Activated gamma-delta T cell treated with anti-CD3 and anti-CD28 coated beads, Interleukin-2, amount 50 U/mL, for 16 hours (primary cell): ENCODE measurements at regions not wholly inside any gene's neighbourhood (a gene's known extent, or its start where the extent isn't known, plus 50 kb on each side); places are given as distances from the start of the nearest gene placed in this dataset.

ENCODE experiments used
- DNase-seq: peaks from one replicate; pipeline ENCODE4 v3.0.0-alpha.2; 2020; ENCODE audit warnings: low read depth

- no peak for DNase-seq
Observed at GRCh38 chr7:130931423-130931822, 197.4 kb upstream of the KLF14 start.

DNA sequence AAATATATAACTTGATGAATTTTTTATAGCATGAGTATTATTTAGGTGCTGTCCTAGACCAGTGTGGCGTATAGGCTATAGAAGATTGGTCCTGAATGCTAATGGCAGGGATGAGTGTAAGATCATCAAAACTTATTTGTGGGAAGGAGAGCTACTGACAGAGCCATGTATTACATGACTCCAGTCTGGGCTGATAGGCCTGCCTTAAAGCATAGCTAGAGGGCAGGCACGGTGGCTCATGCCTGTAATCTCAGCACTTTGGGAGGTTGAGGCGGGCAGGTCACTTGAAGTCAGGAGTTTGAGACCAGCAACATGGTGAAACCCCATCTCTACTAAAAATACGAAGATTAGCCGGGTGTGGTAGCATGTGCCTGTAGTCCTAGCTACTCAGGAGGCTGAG lies 198.1 kb upstream of the KLF14 start:
- DNase-seq = no peak

- no peak for DNase-seq
Observed at GRCh38 chr7:130932667-130933432, 198.8 kb upstream of the KLF14 start.

- no peak for DNase-seq
Observed at GRCh38 chr7:130933919-130934318, 199.9 kb upstream of the KLF14 start.

DNA sequence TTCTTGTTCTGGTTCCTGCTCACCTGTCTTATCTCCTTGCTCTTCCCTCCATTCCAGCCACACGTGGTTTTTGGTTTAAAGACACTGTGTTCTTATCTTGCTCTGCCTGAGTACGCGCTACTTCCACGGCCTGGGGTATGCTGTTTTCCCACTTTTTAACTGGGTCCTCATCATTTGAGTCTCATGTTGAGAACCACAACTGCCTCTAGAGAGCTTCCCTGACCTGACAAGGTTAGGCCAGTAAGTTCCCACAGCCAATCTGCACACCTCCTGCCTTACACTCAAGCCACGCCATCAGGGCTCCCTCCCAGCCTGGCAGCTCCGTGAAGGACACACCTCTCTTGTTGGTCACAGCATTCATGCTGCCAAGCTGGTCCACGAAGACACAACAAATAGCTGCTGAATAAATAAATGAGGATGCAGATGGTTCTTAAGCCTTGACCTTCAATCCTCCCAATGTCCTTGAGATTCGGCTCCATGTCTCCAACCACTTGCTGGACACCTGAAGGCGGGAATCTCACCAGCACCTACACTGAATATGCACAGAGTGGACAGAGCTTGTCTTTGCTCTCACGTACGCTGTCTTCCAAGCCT lies 201.7 kb upstream of the KLF14 start:
- DNase-seq = no peak

DNA sequence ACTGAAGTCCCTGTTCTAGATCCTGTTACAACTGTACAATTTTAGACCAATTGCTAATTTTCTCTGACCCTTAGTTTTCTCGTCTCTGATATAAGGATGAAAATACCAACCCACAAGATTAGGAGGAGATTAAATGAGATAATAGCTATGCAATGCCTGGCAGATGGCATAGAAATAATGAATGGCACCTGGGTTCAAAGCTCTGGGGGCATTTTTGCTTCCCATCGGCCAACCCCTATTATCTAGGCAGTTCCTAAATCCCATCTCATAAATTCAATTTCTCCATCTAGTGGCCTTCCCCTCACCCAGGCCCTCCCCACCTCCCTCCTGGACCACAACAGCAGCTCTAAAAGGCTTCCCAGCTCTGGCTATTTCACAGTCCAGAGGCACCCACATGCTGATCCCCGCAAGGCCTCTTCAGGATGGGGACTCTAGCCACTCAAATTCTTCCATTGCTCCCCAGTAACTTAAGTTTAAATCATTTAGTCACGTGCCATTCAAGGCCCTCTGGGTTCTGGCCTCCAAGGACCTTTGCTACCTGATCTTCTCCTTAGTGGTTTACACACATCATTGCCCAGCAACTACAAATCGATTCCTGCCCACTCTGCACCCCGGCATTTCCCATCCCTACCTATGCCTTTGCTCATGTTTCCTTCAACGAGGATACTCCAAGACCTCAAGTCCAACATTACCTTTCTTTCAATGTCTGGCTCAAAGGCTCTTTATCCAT lies 202.4 kb upstream of the KLF14 start:
- DNase-seq = no peak

GRCh38 chr7:130937016-130937415 lies 203.0 kb upstream of the KLF14 start:
- DNase-seq = no peak

- no peak for DNase-seq
Observed at GRCh38 chr7:130937830-130938229, 203.8 kb upstream of the KLF14 start.

- no peak for DNase-seq
Observed at GRCh38 chr7:130938661-130939060, 204.7 kb upstream of the KLF14 start.

DNA sequence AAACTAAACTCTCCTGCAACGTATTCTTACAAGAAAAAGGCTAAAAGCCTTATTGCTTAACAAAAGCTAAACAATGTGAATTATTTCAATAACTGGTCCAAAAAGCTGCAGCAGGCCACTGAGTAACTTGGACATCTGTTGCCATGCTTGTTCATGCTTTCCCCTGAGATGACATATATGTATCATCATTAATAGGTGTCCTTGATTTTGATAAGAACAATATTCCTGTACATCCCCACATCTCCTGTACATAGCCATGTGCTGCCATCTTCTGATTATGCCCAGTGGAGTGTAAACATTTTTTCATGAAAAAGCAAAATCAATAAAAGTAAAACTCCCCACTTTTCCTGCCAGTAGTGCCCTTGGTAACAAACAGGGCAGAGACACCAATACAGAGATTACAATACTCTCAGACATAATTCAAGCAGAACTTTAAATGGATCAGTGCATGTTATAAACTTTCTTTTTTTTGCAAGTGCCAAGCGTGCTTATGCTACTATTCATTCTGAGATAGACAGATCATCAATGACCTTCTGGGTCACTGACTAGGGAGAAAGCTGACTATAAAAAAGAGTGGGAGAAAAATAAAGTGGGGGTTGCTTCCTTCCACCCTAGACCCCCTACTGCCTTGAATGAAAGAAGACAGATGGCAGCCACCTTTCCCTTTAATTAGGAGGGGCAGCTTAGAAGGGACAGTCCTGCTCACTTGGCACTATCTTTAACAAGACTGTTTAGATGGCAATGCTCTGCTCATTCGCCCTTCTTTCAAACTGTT lies 205.5 kb upstream of the KLF14 start:
- no peak for DNase-seq

DNA sequence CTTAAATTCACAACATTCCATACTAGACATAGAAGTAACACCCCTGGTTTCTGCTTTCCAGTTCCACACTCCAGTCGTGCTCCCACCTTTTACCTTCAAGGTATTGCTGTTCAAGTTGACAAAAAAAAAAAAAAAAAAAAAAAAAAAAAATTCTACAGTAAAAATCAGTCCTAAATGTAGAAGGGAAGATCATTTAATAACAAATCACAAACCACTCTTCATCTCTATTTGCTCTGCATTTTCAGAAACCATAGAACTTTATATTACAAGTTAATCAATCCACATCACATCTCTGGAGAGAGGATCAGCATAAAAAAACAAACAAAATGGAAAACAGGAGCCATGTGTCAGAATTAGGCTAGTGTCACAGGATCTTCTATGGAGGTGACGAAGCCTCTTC lies 206.3 kb upstream of the KLF14 start:
- DNase-seq = no peak

DNA sequence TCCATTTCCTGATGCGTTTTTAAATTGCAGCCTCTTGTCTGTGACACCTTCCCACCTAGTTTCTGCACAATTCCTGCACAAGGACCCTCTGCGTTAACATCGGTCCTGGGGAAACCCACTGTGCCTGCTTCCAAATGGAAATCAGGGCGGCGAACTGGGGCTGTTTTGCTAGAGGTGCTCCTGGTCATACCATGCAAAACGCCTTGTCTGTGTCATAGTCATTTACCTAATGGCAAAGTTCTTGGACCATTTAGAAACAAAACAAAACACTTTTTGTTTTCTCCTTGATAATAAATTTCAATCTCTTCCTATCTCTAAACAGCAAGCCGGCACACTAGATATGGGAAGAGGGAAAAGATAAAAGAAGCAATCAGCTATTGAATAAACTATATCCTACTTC lies 206.9 kb upstream of the KLF14 start:
- no peak for DNase-seq

DNA sequence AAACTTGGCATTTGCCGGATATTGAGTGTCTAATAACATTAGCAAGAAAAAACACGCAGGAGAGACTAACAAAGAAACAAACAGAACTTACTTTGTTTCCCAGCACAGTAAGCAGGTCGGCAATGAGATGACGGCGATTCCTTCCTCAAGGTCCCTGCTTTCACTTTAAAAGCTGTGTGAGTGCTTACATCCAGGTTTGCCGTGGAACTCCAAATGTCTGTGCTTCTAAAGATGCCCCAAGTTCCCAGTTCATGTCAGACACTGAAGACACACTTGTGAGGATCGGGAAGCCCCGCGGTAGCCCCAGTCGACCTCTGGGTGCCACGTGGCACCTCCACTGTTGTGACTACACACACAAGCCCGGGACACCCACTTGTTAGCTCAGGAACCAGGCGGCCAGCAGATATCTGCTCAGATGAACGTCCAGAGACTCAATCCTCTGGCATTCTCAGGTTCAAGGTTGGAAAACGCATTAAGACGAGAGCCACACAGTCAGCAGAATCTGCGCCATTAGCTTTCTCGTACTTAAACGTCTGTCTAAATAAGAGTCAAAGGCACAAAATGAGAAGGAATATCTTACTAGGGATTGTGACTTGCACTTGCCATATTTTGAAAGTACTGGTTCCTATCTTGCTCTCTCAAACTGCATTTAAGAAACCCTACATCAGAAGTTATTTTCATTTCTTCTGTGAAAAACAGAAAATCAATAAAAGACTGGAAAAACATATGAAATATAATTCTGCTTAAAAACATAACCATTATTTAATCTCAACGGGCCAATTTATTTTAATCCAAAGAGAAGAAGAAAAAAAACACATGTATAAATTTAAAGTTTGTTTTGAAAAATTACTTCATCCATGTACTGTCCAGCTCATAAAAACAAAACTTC lies 207.6 kb upstream of the KLF14 start:
- DNase-seq = no peak

DNA sequence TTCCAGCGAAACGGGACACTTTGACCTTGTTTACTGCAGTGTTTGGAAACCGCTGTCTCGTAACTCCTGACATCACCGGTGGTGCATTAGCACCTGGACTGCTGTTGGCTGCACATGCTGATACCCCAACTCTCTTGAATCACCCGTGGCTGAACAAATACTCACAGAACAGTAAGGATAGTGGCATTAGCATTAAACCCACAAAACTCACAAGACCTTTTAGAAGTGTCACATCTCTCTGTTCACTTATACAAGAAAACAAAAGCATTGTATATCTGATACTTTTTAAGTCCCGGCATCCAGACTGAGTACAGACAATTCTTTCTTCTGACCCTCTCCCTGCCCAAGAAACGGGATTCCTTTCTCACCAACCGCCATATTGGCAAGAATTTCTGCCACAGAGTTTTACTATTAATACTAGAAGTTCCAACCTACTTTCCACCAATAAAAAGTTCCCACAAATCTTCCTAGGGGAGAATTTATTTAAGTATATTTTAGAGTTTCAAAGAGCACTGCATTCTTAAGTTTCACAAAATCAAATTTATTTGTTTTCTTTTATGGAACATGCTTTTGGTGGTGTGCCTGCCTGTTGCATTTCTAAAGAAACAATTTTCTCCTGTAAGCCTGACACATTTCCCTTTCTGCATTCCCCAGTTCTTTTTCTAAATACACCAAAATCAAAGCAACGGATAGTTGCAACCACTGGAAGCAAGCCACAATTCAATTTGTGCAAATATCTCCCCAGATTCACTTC lies 208.4 kb upstream of the KLF14 start:
- DNase-seq = no peak

- DNase-seq = no peak
Observed at GRCh38 chr7:130943336-130943901, 209.4 kb upstream of the KLF14 start.

GRCh38 chr7:130943981-130944380 lies 210.0 kb upstream of the KLF14 start:
- no peak for DNase-seq

DNA sequence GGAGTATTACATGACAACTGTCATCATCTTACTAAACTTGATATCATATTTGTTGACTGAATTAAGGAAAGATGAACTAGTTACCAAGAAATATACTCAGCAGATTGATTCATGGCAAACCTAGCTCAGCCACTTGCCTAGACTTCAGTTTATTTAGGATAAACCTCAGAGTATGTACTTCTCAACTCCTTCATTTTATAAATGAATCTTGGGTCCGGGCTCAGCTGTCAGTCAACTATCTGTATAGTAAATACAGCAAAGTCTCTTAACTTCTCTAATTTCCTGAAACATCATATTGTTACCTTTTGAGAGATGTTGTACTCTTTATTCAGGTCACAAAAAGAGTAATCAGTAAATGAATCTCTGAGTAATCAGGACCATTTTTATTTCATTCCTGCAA lies 211.0 kb upstream of the KLF14 start:
- DNase-seq = no peak

- DNase-seq = no peak
Observed at GRCh38 chr7:130945411-130945811, 211.4 kb upstream of the KLF14 start.

DNA sequence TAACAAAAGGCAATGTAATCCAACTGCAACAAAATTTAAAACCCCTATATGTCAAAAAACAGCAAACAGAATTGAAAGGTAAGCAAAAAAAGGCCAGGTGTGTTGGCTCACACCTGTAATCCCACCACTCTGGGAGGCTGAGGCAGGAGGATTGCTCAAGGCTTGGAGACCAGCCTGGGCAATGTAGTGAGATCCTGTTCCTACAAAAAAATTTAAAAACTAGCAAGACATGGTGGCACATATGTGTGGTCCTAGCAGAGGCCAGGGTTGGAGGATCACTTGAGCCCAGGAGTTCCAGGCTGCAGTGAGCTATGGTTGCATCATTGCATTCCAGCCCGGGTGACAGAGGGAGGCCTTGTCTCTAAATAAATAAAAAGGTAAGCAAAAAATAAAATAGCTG lies 212.1 kb upstream of the KLF14 start:
- no peak for DNase-seq

- no peak for DNase-seq
Observed at GRCh38 chr7:130947792-130948580, 214.0 kb upstream of the KLF14 start.
